Muscle layer of colon (tissue), 2 donors: ENCODE measurements at regions not wholly inside any gene's neighbourhood (a gene's known extent, or its start where the extent isn't known, plus 50 kb on each side); places are given as distances from the start of the nearest gene placed in this dataset.

Source experiments
- H3K27ac ChIP-seq: one replicate; pipeline ENCODE4 v1.7.0; 2013; ENCODE audit warnings: low read depth, mild to moderate bottlenecking, low read length, moderate library complexity
- H3K27me3 ChIP-seq, 2 donors: one replicate each; pipeline ENCODE4 v1.7.0; 2013; ENCODE audit warnings: low read length in 2 of 2, mild to moderate bottlenecking in 2 of 2; ENCODE audit not compliant: insufficient read depth in 2 of 2, control insufficient read depth in 1 of 2
- H3K36me3 ChIP-seq: one replicate; pipeline ENCODE4 v1.7.0; 2013; ENCODE audit warnings: mild to moderate bottlenecking, low read length; ENCODE audit not compliant: insufficient read depth
- H3K4me1 ChIP-seq: one replicate; pipeline ENCODE4 v1.7.0; 2013; ENCODE audit warnings: mild to moderate bottlenecking, low read length; ENCODE audit not compliant: insufficient read depth
- H3K4me3 ChIP-seq, 2 donors: one replicate each; pipeline ENCODE4 v1.7.0; 2013; ENCODE audit warnings: low read length in 2 of 2, low read depth in 1 of 2, mild to moderate bottlenecking in 1 of 2, moderate library complexity in 1 of 2
- H3K9ac ChIP-seq: one replicate; pipeline ENCODE4 v1.7.0; 2013; ENCODE audit warnings: low read length
- H3K9me3 ChIP-seq: one replicate; pipeline ENCODE4 v1.7.0; 2013; ENCODE audit warnings: mild to moderate bottlenecking, low read length
- donor health status: abdominal sarcoma.
- donor health status: Adenocarcinoma of cecum.

DNA sequence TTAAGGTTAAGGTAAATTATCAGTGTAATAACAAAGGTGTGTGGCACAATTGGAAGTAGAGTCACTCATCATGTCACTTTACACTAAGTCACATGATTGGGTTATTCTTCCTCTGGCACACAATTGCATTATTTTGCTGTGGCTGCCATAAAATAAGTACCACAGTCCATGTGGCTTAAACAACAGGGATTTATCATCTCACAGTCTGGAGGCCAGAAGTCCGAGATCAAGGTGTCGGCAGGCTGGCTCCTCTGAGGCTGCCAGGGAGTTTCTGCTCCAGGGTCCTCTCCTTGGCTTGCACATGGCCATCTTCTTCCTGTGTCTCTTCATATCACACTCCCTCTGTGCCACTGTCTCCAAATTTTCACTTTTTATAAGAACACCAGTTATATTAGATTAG, 421.2 kb downstream of the CMPK2 start:
- Histone ChIP-seq H3K4me1 (no peaks in the 10 kb centered on the region), H3K4me3 (no peak overlapping the region), H3K36me3 (no peaks in the 10 kb centered on the region), H3K9me3 (no peaks in the 10 kb centered on the region), H3K27ac (no peak overlapping the region), H3K27me3 (no peaks in the 10 kb centered on the region), H3K9ac (no peak overlapping the region)

DNA sequence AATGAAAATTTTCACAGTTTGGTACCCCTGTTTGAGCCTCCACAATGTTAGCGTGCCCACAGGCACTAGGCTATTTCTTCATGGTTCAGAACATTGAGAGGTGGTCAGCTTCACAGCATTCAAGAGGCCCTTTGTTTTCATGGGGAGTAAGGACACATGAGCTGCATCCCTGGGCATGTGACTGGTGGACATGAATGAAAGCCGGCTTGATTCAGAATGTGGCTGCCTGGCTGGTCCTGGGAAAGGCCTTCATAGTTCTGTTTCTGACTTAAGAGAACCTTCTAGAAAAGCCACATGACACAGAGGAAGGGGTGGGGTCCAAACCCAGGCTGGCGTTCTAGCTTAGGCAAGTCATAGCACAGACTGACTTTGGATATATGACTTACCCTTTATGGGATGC, 420.6 kb downstream of the CMPK2 start:
- H3K9me3 ChIP-seq, result no peaks in the 10 kb centered on the region
- no peak overlapping the region for H3K4me3 ChIP-seq
- H3K27me3 ChIP-seq, result no peaks in the 10 kb centered on the region
- H3K36me3 ChIP-seq, result no peaks in the 10 kb centered on the region
- H3K27ac ChIP-seq, result no peak overlapping the region
- H3K9ac ChIP-seq, result no peak overlapping the region
- H3K4me1 ChIP-seq, result no peaks in the 10 kb centered on the region

GRCh38 chr2:6446938-6447608, 418.6 kb downstream of the CMPK2 start:
- no peaks in the 10 kb centered on the region for H3K4me1 ChIP-seq
- no peak overlapping the region for H3K27ac ChIP-seq
- H3K4me3 ChIP-seq, result no peak overlapping the region
- H3K9me3 ChIP-seq, result no peaks in the 10 kb centered on the region
- H3K36me3 ChIP-seq, result no peaks in the 10 kb centered on the region
- no peak overlapping the region for H3K9ac ChIP-seq
- no peaks in the 10 kb centered on the region for H3K27me3 ChIP-seq

- H3K36me3 ChIP-seq, result no peaks in the 10 kb centered on the region
- no peaks in the 10 kb centered on the region for H3K4me1 ChIP-seq
- H3K27me3 ChIP-seq, result no peaks in the 10 kb centered on the region
- no peak overlapping the region for H3K27ac ChIP-seq
- no peaks in the 10 kb centered on the region for H3K9me3 ChIP-seq
- no peak overlapping the region for H3K4me3 ChIP-seq
- no peak overlapping the region for H3K9ac ChIP-seq
Observed at GRCh38 chr2:6448893-6449292, 416.8 kb downstream of the CMPK2 start.

DNA sequence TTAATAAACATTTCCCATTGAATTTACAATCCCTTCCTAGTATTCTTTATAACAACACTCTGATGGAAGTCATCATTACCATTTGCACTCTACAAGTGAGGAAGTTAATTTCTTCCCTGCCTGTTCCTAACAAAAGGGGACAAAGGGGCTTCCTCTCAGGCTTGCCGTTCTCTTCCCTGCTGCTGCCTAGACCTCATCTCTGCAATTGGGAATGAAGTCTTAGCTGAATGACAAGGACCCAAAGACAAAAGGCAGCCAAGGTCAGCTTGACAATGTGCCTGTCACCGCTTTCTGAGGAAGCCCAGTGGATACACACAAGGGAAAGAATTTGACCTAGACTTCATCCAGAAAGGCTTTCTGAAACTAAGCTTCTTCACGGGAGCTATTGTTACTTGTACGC, 416.4 kb downstream of the CMPK2 start:
- Histone ChIP-seq H3K9ac (no peak overlapping the region), H3K27me3 (no peaks in the 10 kb centered on the region), H3K27ac (no peak overlapping the region), H3K4me3 (no peak overlapping the region), H3K36me3 (no peaks in the 10 kb centered on the region), H3K4me1 (no peaks in the 10 kb centered on the region), H3K9me3 (no peaks in the 10 kb centered on the region)

GRCh38 chr2:6452702-6453481, 412.8 kb downstream of the CMPK2 start:
- Histone ChIP-seq H3K27me3 (no peaks in the 10 kb centered on the region), H3K9ac (no peak overlapping the region), H3K9me3 (no peaks in the 10 kb centered on the region), H3K36me3 (no peaks in the 10 kb centered on the region), H3K4me1 (no peaks in the 10 kb centered on the region), H3K4me3 (no peak overlapping the region), H3K27ac (no peak overlapping the region)

DNA sequence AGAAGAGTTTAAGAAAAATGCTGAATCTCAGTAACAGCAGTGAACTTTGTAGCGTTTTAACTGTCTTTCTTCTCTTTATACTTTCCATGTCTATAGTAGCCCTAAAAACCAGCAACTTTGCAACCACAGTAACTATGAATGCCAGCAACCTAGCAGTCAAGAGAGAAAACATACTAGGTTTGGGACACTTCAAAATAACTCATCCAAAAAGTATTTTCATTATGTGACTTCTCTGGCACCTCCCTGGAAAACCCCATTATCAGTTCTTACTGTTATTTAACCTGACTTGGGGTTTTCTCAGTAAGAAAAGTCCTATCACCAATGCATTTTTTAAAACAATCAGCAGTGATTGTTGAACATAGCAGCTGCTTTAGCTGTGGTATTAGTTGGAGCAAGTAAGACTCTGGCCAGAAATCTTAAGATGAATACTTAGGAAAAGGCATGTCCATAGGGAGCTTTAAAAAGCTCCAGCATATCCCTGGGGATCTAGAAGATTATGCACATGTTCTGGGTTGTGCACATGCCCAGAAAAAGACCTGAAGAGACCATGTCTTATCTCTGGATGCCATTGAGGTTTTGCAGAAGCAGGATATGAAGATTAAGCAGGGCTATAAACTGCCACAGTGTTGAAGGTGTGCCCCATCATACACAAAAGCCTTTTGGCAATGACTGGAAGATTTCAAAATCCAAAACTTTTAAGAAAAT, 411.3 kb downstream of the CMPK2 start:
- H3K27me3 ChIP-seq, result no peaks in the 10 kb centered on the region

DNA sequence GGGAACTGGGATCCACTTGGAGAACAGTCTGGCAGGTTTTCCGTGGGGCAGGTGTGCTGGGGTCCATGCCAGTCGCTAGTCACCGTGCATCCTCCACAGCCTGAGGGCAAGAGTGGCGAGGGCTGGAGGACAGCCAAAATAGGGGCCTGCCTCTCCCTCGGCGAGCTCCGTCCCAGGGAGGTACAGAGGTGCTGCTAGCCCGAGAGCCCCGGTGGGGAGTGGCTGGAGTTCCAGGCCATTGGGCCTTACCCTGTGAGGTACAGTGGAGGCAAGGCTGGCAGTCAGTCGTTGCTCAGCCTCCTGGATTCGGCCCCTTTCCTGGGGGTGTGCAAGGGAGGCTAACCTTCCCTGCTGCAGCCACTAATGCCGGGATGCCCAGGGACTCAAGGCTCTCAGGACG, 406.6 kb downstream of the CMPK2 start:
- H3K9ac ChIP-seq, result no peak overlapping the region
- no peaks in the 10 kb centered on the region for H3K27me3 ChIP-seq
- no peaks in the 10 kb centered on the region for H3K9me3 ChIP-seq
- H3K4me3 ChIP-seq, result no peak overlapping the region
- no peak overlapping the region for H3K27ac ChIP-seq
- no peaks in the 10 kb centered on the region for H3K4me1 ChIP-seq
- H3K36me3 ChIP-seq, result no peaks in the 10 kb centered on the region

More for the DNA sequence above, 411.3 kb downstream of the CMPK2 start:
- Histone ChIP-seq H3K27ac (no peak overlapping the region), H3K9ac (no peak overlapping the region), H3K4me1 (no peaks in the 10 kb centered on the region), H3K36me3 (no peaks in the 10 kb centered on the region), H3K9me3 (no peaks in the 10 kb centered on the region), H3K4me3 (no peak overlapping the region)

DNA sequence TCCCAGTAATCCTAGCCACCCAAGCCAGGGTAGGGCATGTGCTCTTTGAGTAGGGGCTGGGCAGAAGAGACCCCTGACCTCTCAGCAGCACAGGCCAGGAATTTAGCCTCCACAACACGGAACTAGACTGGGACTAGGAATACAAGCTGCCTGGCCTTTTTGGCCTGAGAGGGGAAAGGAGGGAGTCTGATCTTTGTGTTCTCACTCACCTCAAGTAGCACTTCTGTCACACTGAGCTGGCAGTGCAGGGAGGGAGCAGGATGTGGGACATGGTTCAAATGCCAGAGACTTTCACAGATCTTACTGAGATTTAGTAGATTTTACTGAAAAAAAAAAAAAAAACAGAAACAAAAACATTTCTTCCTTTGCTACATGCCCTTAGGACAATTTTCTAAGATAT, 395.2 kb downstream of the CMPK2 start:
- Histone ChIP-seq H3K27ac (no peak overlapping the region), H3K36me3 (no peaks in the 10 kb centered on the region)

DNA sequence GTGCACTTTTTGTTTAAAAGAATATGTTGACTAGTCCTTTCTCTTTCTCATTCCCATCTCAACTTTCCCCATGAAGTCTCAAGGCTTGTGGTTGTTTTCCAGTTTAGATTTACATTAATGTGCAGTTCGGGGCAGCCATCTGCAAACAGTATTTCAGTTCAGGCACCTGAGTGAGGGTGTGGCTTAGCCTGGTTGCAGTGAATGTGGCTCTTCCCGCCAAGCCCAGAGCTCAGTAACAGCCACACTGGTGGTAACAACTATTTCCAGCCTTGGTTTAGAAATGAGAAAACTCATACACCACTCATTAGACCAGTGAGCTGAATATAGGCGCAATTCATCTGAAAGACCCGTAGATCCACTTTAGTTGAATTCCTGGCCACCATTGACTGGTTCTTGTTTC, 394.3 kb downstream of the CMPK2 start:
- no peaks in the 10 kb centered on the region for H3K4me1 ChIP-seq
- no peaks in the 10 kb centered on the region for H3K9me3 ChIP-seq
- no peaks in the 10 kb centered on the region for H3K27me3 ChIP-seq
- H3K36me3 ChIP-seq, result no peaks in the 10 kb centered on the region
- H3K27ac ChIP-seq, result no peak overlapping the region
- H3K4me3 ChIP-seq, result no peak overlapping the region
- H3K9ac ChIP-seq, result no peak overlapping the region

More for the DNA sequence above, 395.2 kb downstream of the CMPK2 start:
- no peaks in the 10 kb centered on the region for H3K27me3 ChIP-seq
- no peak overlapping the region for H3K4me3 ChIP-seq
- no peaks in the 10 kb centered on the region for H3K4me1 ChIP-seq
- no peaks in the 10 kb centered on the region for H3K9me3 ChIP-seq
- no peak overlapping the region for H3K9ac ChIP-seq

DNA sequence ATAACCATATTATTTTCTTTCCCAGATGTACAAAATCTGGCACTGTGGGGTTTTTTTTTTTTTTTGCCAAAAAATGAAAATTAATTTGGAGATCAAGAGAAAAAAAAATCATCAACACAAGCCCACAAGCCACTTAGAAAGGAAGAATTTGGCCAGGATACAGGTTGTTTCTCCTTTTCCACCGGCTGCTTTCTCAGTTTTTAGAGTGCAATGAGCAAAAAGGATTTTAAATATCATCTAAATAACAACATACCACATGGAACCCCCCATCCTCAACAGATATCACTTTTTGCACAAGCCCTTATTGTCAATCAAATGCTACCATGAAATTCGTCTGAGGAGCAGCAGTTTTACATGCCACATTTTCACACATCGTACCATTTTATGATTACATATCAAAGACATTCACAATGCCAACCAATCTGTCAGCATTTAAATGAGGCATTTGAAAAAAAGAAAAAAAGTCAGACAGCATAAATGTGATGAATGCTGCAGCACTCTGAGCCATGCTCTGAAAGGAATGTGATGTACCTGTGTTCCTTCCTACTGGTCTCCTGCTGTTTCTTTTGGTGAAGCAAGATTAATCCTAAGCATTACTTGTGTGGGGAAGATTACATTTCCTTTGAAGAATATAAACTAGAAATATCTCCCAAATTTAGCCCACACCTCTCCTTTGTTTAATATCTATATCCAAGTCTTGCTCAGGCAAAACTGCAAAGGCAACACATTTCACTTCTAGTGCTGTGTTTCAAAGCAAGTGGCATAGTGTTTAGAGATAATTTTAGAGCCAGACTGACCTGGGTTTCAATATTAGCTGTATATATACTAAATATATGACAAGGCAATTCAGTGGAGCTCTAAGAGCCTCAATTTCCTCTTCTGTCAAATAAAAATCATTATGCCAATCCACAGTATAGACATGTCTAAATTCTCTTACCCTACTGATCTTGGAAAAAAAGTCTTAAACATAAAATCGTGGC, 391.3 kb downstream of the CMPK2 start:
- H3K4me3 ChIP-seq, result no peak overlapping the region
- no peak overlapping the region for H3K27ac ChIP-seq
- no peaks in the 10 kb centered on the region for H3K9me3 ChIP-seq
- no peak overlapping the region for H3K9ac ChIP-seq
- no peaks in the 10 kb centered on the region for H3K36me3 ChIP-seq
- H3K4me1 ChIP-seq, result no peaks in the 10 kb centered on the region
- H3K27me3 ChIP-seq, result no peaks in the 10 kb centered on the region
